Spleen (tissue), 11 donors: ENCODE measurements at regions not wholly inside any gene's neighbourhood (a gene's known extent, or its start where the extent isn't known, plus 50 kb on each side); places are given as distances from the start of the nearest gene placed in this dataset.
A peak's percentile ranks its signal among the peaks of the same experiment; 100 is the strongest.

Experiments used
- DNase-seq: peaks from one replicate; pipeline ENCODE4 v3.0.0-alpha.2; 2020
- H3K27ac ChIP-seq, 8 donors: fragments of 200-600 bp; sonication (generic) in 7 of 8; 1 replicate in 4 of 8; 2 replicates in 4 of 8; pipeline versions ENCODE4 v1.5.0 to v1.8.0; 2016 to 2021; ENCODE audit warnings: inconsistent platforms in 4 of 8, mild to moderate bottlenecking in 4 of 8, moderate library complexity in 1 of 8
- H3K27me3 ChIP-seq, 7 donors: fragments of 200-600 bp; sonication (generic) in 6 of 7; replicated peaks in 1 of 7; 1 replicate in 4 of 7; 2 replicates in 3 of 7; pipeline versions ENCODE4 v1.5.0 to v1.8.0; 2016 to 2021; ENCODE audit warnings: inconsistent platforms in 3 of 7, mild to moderate bottlenecking in 1 of 7
- H3K36me3 ChIP-seq, 6 donors: fragments of 200-600 bp; sonication (generic) in 5 of 6; 1 replicate in 4 of 6; 2 replicates in 2 of 6; pipeline versions ENCODE4 v1.5.0 to v1.8.0; 2016 to 2021; ENCODE audit warnings: inconsistent platforms in 2 of 6
- H3K4me1 ChIP-seq, 6 donors: fragments of 200-600 bp; sonication (generic) in 5 of 6; 1 replicate in 3 of 6; 2 replicates in 3 of 6; pipeline versions ENCODE4 v1.5.0 to v1.8.0; 2016 to 2021; ENCODE audit warnings: inconsistent platforms in 3 of 6
- H3K4me3 ChIP-seq, 8 donors: fragments of 200-600 bp; sonication (generic) in 7 of 8; 1 replicate in 4 of 8; 2 replicates in 4 of 8; pipeline versions ENCODE4 v1.5.0 to v1.8.0; 2016 to 2021; ENCODE audit warnings: inconsistent platforms in 4 of 8, mild to moderate bottlenecking in 4 of 8, moderate library complexity in 2 of 8
- H3K9me3 ChIP-seq, 8 donors: fragments of 200-600 bp; sonication (generic) in 7 of 8; 1 replicate in 4 of 8; 2 replicates in 4 of 8; pipeline versions ENCODE4 v1.5.0 to v1.8.0; 2016 to 2021; ENCODE audit warnings: inconsistent platforms in 4 of 8
- POLR2A ChIP-seq, 3 donors: fragments of 450-650 bp; IDR thresholded peaks; one replicate each; pipeline ENCODE4 v1.5.1; 2017; ENCODE audit warnings: antibody characterized with exemption in 3 of 3, mild to moderate bottlenecking in 1 of 3
- POLR2AphosphoS5 ChIP-seq, 3 donors: sonication (generic); formaldehyde crosslinking; IDR thresholded peaks; one replicate each; pipeline ENCODE4 v1.5.1; 2017; ENCODE audit warnings: antibody characterized with exemption in 3 of 3
- WGBS, 5 donors: extraction: QIAGEN DNeasy Blood & Tissue Kit in 3 of 5; methylation state at CpG; one replicate each; pipeline versions ENCODE4 v1.1.5 to v1.1.7; 2013 to 2018; 5-methylcytosine and 5-hydroxymethylcytosine counted together
- intact Hi-C: fragments of 100-400 bp; cut with DNase I; formaldehyde crosslinking; loops from one replicate; pipeline ENCODE4 v1.15.0; 2023; ENCODE audit warnings: low total_unique reads
- TF ChIP-seq, protein P1 (sequence below), 11 experiments: fragments of 200-600 bp in 7 of 11; fragments of 450-650 bp in 4 of 11; sonication (generic) in 4 of 11; IDR thresholded peaks in 8 of 11; conservative IDR thresholded peaks in 3 of 11; 1 replicate in 7 of 11; 2 replicates in 4 of 11; pipeline versions ENCODE4 v1.4.0 to v1.8.0; 2016 to 2021; ENCODE audit warnings: antibody characterized with exemption in 11 of 11, inconsistent platforms in 4 of 11, mild to moderate bottlenecking in 1 of 11
- donor health status: healthy with polysubstance abuse.
- donor health status: DM: no; HTN: no; CAD: no; lungs with moderate emphysema.
- donor health status: DM: no; HTN: no; CAD: no.
- donor health status: Bipolar disorder and iron deficiency.
- donor health status: healthy.
- donor health status: DM: no; HTN: no; CAD: no.
- donor health status: DM: yes; HTN: yes; CAD: no.

DNA sequence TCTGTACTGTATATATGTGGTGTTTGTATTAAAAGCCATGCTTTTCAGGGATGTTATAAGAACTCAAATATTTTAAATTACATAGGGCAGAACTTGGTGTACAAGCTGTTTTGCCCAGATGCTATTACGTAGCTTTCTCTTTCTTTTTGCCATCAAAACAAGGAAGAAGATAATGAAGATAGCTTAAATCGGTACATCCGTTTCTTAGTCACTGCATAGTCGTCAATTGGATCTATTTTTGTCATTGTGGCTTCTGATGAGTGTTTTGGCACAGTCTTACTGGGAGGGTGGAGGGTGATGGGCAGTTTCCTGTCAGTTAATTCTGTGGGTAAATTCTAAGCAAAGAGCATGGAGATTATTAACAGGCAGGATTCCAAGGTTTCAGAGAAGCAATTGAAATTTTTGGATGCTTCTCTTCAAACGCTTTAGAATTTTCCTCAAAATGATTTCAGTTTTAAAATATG lies 649.1 kb upstream of the GJE1 start:
- Histone ChIP-seq H3K36me3 (no peaks in the 10 kb centered on the region), H3K4me3 (peak overlapping the region in 5 of 8 donors; percentile 10 to 58 (median 14)), H3K27me3 (no peaks in the 10 kb centered on the region), H3K9me3 (peaks cover 0 to 3% (median 0%) of the 10 kb centered on the region in 8 donors), H3K4me1 (peaks cover 12 to 52% (median 34%) of the 10 kb centered on the region in 6 donors), H3K27ac (peak overlapping the region; percentile 67 to 84 (median 81))
- 0 to 1% (median 1%) methylated on average over 5 of the region's 5 CpGs for whole genome bisulfite sequencing, 5 donors
- intact Hi-C loops, result no loop called here
- no peak for DNase-seq
- TF ChIP-seq POLR2AphosphoS5 (IDR thresholded peaks at IDR 0.05), result peak in 1 of 3 donors; percentile 72
- TF ChIP-seq POLR2A (IDR thresholded peaks at IDR 0.05), result no peak

DNA sequence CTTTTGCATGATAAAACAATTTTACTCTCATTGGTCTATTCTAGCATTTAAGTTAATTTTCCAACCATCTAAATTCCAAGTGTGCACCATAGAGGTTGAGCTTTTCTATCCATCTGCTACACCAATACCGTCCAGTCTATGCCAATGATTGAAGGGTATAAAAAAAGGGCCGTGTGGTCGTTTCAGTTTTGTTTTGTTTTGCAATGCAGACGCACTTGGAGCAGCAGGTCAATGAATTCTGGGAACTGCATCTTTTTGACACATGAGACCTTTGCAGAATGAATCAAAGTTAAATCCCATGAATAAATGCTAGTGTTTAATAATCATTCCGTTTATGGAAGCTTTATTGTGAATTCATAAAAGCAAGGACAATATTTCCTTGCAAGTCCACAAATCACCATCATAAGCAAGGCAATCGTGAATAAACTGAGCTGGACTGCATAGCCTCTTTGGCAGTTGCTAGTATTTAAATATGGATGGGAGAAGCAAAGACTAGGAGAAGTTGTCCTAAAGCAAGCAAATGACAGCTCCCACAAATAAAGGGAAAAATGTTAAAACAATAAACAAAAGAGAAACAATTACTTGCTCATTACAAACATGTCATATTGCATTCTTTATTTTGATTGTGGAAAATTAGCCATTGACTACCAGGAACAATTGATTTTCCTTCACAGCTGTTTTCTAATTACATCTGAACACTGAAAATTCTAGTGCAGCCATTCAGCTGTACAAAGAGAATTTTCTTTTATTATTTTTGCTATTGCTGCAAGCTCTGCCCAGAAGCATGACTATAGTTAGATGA lies 649.7 kb upstream of the GJE1 start:
- peaks cover 12 to 46% (median 32%) of the 10 kb centered on the region in 6 donors for H3K4me1 ChIP-seq
- H3K9me3 ChIP-seq, result peaks cover 0 to 3% (median 0%) of the 10 kb centered on the region in 8 donors
- TF ChIP-seq POLR2AphosphoS5 (IDR thresholded peaks at IDR 0.05), result no peak
- no peak for TF ChIP-seq POLR2A (IDR thresholded peaks at IDR 0.05)
- TF ChIP-seq, protein P1, sequence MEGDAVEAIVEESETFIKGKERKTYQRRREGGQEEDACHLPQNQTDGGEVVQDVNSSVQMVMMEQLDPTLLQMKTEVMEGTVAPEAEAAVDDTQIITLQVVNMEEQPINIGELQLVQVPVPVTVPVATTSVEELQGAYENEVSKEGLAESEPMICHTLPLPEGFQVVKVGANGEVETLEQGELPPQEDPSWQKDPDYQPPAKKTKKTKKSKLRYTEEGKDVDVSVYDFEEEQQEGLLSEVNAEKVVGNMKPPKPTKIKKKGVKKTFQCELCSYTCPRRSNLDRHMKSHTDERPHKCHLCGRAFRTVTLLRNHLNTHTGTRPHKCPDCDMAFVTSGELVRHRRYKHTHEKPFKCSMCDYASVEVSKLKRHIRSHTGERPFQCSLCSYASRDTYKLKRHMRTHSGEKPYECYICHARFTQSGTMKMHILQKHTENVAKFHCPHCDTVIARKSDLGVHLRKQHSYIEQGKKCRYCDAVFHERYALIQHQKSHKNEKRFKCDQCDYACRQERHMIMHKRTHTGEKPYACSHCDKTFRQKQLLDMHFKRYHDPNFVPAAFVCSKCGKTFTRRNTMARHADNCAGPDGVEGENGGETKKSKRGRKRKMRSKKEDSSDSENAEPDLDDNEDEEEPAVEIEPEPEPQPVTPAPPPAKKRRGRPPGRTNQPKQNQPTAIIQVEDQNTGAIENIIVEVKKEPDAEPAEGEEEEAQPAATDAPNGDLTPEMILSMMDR (IDR thresholded peaks at IDR 0.05 in 8 of 11, conservative IDR thresholded peaks at IDR 0.05 in 3 of 11), result no peak
- H3K27me3 ChIP-seq, result no peaks in the 10 kb centered on the region
- no peak for DNase-seq
- peak overlapping the region; percentile 67 to 84 (median 81) for H3K27ac ChIP-seq
- peak overlapping the region in 6 of 8 donors; percentile 10 to 58 (median 16) for H3K4me3 ChIP-seq
- 9 to 34% (median 20%) methylated on average over 6 of the region's 6 CpGs for WGBS, 5 donors
- intact Hi-C loops, result no loop called here
- no peaks in the 10 kb centered on the region for H3K36me3 ChIP-seq

DNA sequence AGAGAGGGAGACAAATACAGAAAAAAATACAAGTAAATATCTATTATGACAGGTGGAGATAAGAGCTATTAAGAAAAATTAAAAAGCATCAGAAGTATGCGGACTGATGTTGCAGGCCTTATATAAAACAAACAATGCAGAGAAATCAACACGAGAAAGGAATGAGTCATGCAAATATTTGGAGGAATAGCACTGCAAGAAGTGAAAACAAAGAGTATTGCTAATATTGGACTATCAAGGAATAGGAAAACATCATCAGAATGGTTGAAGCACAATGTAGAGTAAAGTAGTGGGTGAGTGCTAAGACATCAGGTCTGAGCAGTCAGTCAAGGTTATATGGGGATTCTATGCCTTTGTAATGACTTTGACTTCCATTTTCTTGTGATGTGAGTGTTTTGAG lies 657.5 kb upstream of the GJE1 start:
- Histone ChIP-seq H3K4me1 (no peaks in the 10 kb centered on the region), H3K27me3 (no peaks in the 10 kb centered on the region), H3K36me3 (no peaks in the 10 kb centered on the region), H3K4me3 (no peak overlapping the region), H3K9me3 (peaks cover 0 to under 1% (median 0%) of the 10 kb centered on the region in 8 donors), H3K27ac (no peak overlapping the region)
- 91 to 95% (median 92%) methylated on average over 2 of the region's 2 CpGs for WGBS, 5 donors
- intact Hi-C loops, result no loop called here
- TF ChIP-seq POLR2AphosphoS5 (IDR thresholded peaks at IDR 0.05) (no peak), POLR2A (IDR thresholded peaks at IDR 0.05) (no peak)
- TF ChIP-seq, protein P1 (IDR thresholded peaks at IDR 0.05 in 8 of 11, conservative IDR thresholded peaks at IDR 0.05 in 3 of 11), result no peak
- DNase-seq, result no peak

GRCh38 chr6:141472162-141472928 lies 660.4 kb upstream of the GJE1 start:
- Histone ChIP-seq H3K4me3 (no peak overlapping the region), H3K9me3 (no peaks in the 10 kb centered on the region), H3K4me1 (no peaks in the 10 kb centered on the region), H3K36me3 (no peaks in the 10 kb centered on the region), H3K27ac (no peak overlapping the region), H3K27me3 (no peaks in the 10 kb centered on the region)
- intact Hi-C loops, result no loop called here
- no peak for DNase-seq
- WGBS, 5 donors, result 79 to 85% (median 82%) methylated on average over 2 of the region's 2 CpGs
- TF ChIP-seq, protein P1 (IDR thresholded peaks at IDR 0.05 in 8 of 11, conservative IDR thresholded peaks at IDR 0.05 in 3 of 11), result no peak
- no peak for TF ChIP-seq POLR2AphosphoS5 (IDR thresholded peaks at IDR 0.05)
- TF ChIP-seq POLR2A (IDR thresholded peaks at IDR 0.05), result no peak
